Fibroblast of villous mesenchyme (primary cell): ENCODE measurements at regions not wholly inside any gene's neighbourhood (a gene's known extent, or its start where the extent isn't known, plus 50 kb on each side); places are given as distances from the start of the nearest gene placed in this dataset.
A peak's percentile ranks its signal among the peaks of the same experiment; 100 is the strongest.
"Not testable (repeated sequence)": the region's sequence is repeated elsewhere in the genome, so short reads cannot be mapped to it uniquely, and the experiment has no call there.

Experiments
- DNase-seq: peaks from one replicate; pipeline ENCODE4 v3.0.0-alpha.2; 2010; ENCODE audit warnings: low read depth
- H3K4me3 ChIP-seq: 2 replicates; pipeline ENCODE4 v1.5.1; 2011; ENCODE audit warnings: low read depth, mild to moderate bottlenecking, low read length
- CTCF ChIP-seq: IDR thresholded peaks from 2 replicates; pipeline ENCODE4 v1.5.1; 2012; ENCODE audit warnings: low read depth, mild to moderate bottlenecking, low read length; ENCODE audit not compliant: insufficient read depth

GRCh38 chrX:40947276-40947675 is 138.0 kb upstream of the USP9X start:
- peak; percentile 32 for DNase-seq
- no peak overlapping the region for H3K4me3 ChIP-seq
- TF ChIP-seq CTCF = no peak

GRCh38 chrX:40949071-40949470 is 136.2 kb upstream of the USP9X start:
- no peak for TF ChIP-seq CTCF
- H3K4me3 ChIP-seq = no peak overlapping the region
- DNase-seq = no peak

- no peak for TF ChIP-seq CTCF
- no peak overlapping the region for H3K4me3 ChIP-seq
- DNase-seq = no peak
Observed at GRCh38 chrX:40950546-40950945, 134.7 kb upstream of the USP9X start.

GRCh38 chrX:40951407-40951806 is 133.8 kb upstream of the USP9X start:
- not testable (repeated sequence) for DNase-seq, H3K4me3 ChIP-seq

- peak; percentile 35 for DNase-seq
Observed at GRCh38 chrX:40952855-40953254, 132.4 kb upstream of the USP9X start.

GRCh38 chrX:40953369-40953768 is 131.9 kb upstream of the USP9X start:
- no peak overlapping the region for H3K4me3 ChIP-seq
- no peak for TF ChIP-seq CTCF
- no peak for DNase-seq

More at GRCh38 chrX:40952855-40953254, 132.4 kb upstream of the USP9X start:
- H3K4me3 ChIP-seq = peak overlapping the region; percentile 37
- no peak for TF ChIP-seq CTCF

GRCh38 chrX:40960041-40960440 is 125.2 kb upstream of the USP9X start:
- no peak for TF ChIP-seq CTCF
- no peak for DNase-seq
- H3K4me3 ChIP-seq = no peak overlapping the region
